ENCODE measurements at regions not wholly inside any gene's neighbourhood (a gene's known extent, or its start where the extent isn't known, plus 50 kb on each side); places are given as distances from the start of the nearest gene placed in this dataset.
"Not testable (repeated sequence)": the region's sequence is repeated elsewhere in the genome, so short reads cannot be mapped to it uniquely, and the experiment has no call there.

DNA sequence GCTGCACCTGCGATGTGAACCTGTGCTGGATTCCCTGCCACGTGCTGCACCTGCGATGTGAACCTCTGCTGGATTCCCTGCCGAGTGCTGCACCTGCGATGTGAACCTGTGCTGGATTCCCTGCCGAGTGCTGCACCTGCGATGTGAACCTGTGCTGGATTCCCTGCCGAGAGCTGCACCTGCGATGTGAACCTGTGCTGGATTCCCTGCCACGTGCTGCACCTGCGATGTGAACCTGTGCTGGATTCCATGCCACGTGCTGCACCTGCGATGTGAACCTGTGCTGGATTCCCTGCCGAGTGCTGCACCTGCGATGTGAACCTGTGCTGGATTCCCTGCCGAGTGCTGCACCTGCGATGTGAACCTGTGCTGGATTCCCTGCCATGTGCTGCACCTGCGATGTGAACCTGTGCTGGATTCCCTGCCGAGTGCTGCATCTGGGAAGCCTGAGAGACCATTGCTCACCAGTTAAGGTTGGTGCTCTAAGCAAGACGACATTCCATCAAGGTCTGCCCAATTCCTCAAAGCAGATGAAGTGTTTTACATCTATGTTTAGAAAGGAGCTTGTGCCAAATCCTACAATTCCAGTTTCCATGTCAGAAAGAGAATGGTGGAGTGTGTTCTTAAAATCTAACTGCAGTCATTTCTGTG, 176.5 kb upstream of the B3GAT1 start:
- H3K14ac ChIP-seq (ENCODE audit: insufficient read length); H3K4me2 ChIP-seq (ENCODE audit: insufficient read depth in 1 of 2, low read depth in 2 of 2, low read length in 2 of 2); H2BK15ac ChIP-seq (ENCODE audit: low read length); H3K36me3 ChIP-seq (ENCODE audit: control insufficient read depth in 2 of 4, insufficient read depth in 4 of 4, low read length in 3 of 4); H4K8ac ChIP-seq (ENCODE audit: extremely low read depth, insufficient read depth, low read length); H2BK5ac ChIP-seq (ENCODE audit: low read depth, low read length); H3K4me1 ChIP-seq (replicated peaks in 1 of 4; ENCODE audit: control insufficient read depth in 3 of 4, insufficient read depth in 4 of 4, low read length in 3 of 4); H3K9ac ChIP-seq (replicated peaks in 1 of 4; ENCODE audit: extremely low read depth in 1 of 4, low read depth in 3 of 4, low read length in 3 of 4); H3K9me3 ChIP-seq (ENCODE audit: insufficient read depth in 2 of 2, low read depth in 1 of 2, low read length in 1 of 2); H3K4ac ChIP-seq (replicated peaks; ENCODE audit: insufficient read length, low read depth, low read length); H3K23me2 ChIP-seq (ENCODE audit: low read depth, low read length); H3K56ac ChIP-seq (replicated peaks; ENCODE audit: insufficient read length, low read depth, low read length); H3K27me3 ChIP-seq (replicated peaks in 1 of 4; ENCODE audit: control insufficient read depth in 3 of 4, extremely low read depth in 1 of 4, insufficient read depth in 3 of 4, low read length in 3 of 4); H3K79me1 ChIP-seq (ENCODE audit: low read depth, low read length); H2AK5ac ChIP-seq (ENCODE audit: low read depth, low read length); H2AFZ ChIP-seq (ENCODE audit: low read length); H3K79me2 ChIP-seq (ENCODE audit: control insufficient read depth in 1 of 2, insufficient read depth in 2 of 2, low read length in 2 of 2); H3K27ac ChIP-seq (ENCODE audit: low read depth, low read length); H3K18ac ChIP-seq (ENCODE audit: extremely low read depth, low read length); H4K20me1 ChIP-seq (replicated peaks in 1 of 2; ENCODE audit: control insufficient read depth in 1 of 2, insufficient read depth in 2 of 2, low read length in 2 of 2); H3K4me3 ChIP-seq (ENCODE audit: extremely low read depth in 1 of 4, insufficient read depth in 2 of 4, low read depth in 3 of 4, low read length in 4 of 4); H2BK12ac ChIP-seq (ENCODE audit: low read depth, low read length); H2BK120ac ChIP-seq (replicated peaks; ENCODE audit: low read depth, low read length); H2BK20ac ChIP-seq (ENCODE audit: low read length); H4K5ac ChIP-seq (ENCODE audit: insufficient read length, low read depth, low read length); H3K23ac ChIP-seq (ENCODE audit: insufficient read length); H4K91ac ChIP-seq (replicated peaks; ENCODE audit: insufficient read length, low read length); FAIRE-seq: not testable (repeated sequence)
- 92% methylated on average over 20 of the region's 20 CpGs; no CpG with 5 or more reads in 1 of the 2 experiments for WGBS, 2 experiments (ENCODE audit: extremely low coverage in 1 of 2, insufficient coverage in 1 of 2, insufficient read length in 1 of 2, insufficient replicate concordance in 2 of 2, low coverage in 1 of 2, low lambda C conversion rate in 2 of 2, missing lambda C conversion rate in 1 of 2)
- CTCF ChIA-PET (ENCODE audit: partially characterized antibody): interaction anchor here (0.6 to 1.2 kb wide), 6 partner anchors 7 to 278 kb away, joined by 3 to 5 read pairs (median 3); no protein-coding TSS in a partner anchor
- POLR2A ChIA-PET (ENCODE audit: partially characterized antibody): interaction anchor here (1.6 kb wide), 1 partner anchor 11 kb away, joined by 3 read pairs; no protein-coding TSS in a partner anchor
- peak in 1 of 2 experiments; percentile 40 for DNase-seq (ENCODE audit: low read depth in 1 of 2, low spot score in 2 of 2)
